H1 (cell line): ENCODE measurements at regions not wholly inside any gene's neighbourhood (a gene's known extent, or its start where the extent isn't known, plus 50 kb on each side); places are given as distances from the start of the nearest gene placed in this dataset.

Source experiments
- CTCF ChIA-PET: fragments of 300-600 bp; sonication (Branson Sonifier 250); formaldehyde crosslinking; loops from one replicate; lab custom pipeline; 2021; ENCODE audit not compliant: partially characterized antibody; lab: Charles Lee
- POLR2A ChIA-PET: fragments of 300-600 bp; sonication (Branson Sonifier 250); formaldehyde crosslinking; loops from one replicate; lab custom pipeline; 2021; ENCODE audit warnings: inconsistent platforms; ENCODE audit not compliant: partially characterized antibody; lab: Charles Lee
- DNase-seq, 2 experiments: peaks; one replicate each; pipeline versions ENCODE4 v3.0.0 to v3.0.0-alpha.2; 2010 to 2022; ENCODE audit warnings: low spot score in 2 of 2, low read depth in 1 of 2, mixed read lengths in 1 of 2
- FAIRE-seq: peaks from 2 replicates; lab custom pipeline; 2011; peaks lifted over from hg19 to GRCh38; lab: Jason Lieb, UNC
- H2AFZ ChIP-seq: 2 replicates; pipeline ENCODE4 v1.8.1; 2012; ENCODE audit warnings: low read length, inconsistent platforms
- H2AK5ac ChIP-seq: 2 replicates; pipeline ENCODE4 v1.6.1; 2013; ENCODE audit warnings: low read depth, low read length
- H2BK120ac ChIP-seq: replicated peaks from 2 replicates; pipeline ENCODE3; 2013; ENCODE audit warnings: low read depth, low read length, inconsistent platforms
- H2BK12ac ChIP-seq: 2 replicates; pipeline ENCODE4 v1.6.1; 2013; ENCODE audit warnings: low read depth, low read length
- H2BK15ac ChIP-seq: 2 replicates; pipeline ENCODE4 v1.6.1; 2013; ENCODE audit warnings: low read length
- H2BK20ac ChIP-seq: 2 replicates; pipeline ENCODE4 v1.6.1; 2013; ENCODE audit warnings: low read length
- H2BK5ac ChIP-seq: 2 replicates; pipeline ENCODE4 v1.6.1; 2013; ENCODE audit warnings: low read depth, low read length
- H3K14ac ChIP-seq: 2 replicates; pipeline ENCODE4 v1.6.1; 2013; ENCODE audit warnings: inconsistent platforms; ENCODE audit not compliant: insufficient read length
- H3K18ac ChIP-seq: 2 replicates; pipeline ENCODE4 v1.6.1; 2013; ENCODE audit warnings: low read length; ENCODE audit errors: extremely low read depth
- H3K23ac ChIP-seq: 2 replicates; pipeline ENCODE4 v1.6.1; 2013; ENCODE audit warnings: inconsistent platforms; ENCODE audit not compliant: insufficient read length
- H3K23me2 ChIP-seq: 2 replicates; pipeline ENCODE4 v1.6.1; 2013; ENCODE audit warnings: low read depth, low read length
- H3K27ac ChIP-seq: 2 replicates; pipeline ENCODE4 v1.6.1; 2011; ENCODE audit warnings: low read depth, low read length, inconsistent platforms
- H3K27me3 ChIP-seq, 4 experiments: replicated peaks in 1 of 4; 1 replicate in 1 of 4; 2 replicates in 3 of 4; pipeline versions ENCODE4 v1.6.1 to v1.8.1; 2011 to 2013; ENCODE audit warnings: low read length in 3 of 4, mild to moderate bottlenecking in 3 of 4, inconsistent platforms in 2 of 4, mixed read lengths in 2 of 4, moderate library complexity in 1 of 4; ENCODE audit not compliant: control insufficient read depth in 3 of 4, insufficient read depth in 3 of 4; ENCODE audit errors: extremely low read depth in 1 of 4
- H3K36me3 ChIP-seq, 4 experiments: 2 replicates each; pipeline versions ENCODE4 v1.6.1 to v1.8.1; 2011 to 2013; ENCODE audit warnings: mild to moderate bottlenecking in 4 of 4, low read length in 3 of 4, moderate library complexity in 2 of 4, control low read depth in 1 of 4, inconsistent platforms in 1 of 4; ENCODE audit not compliant: insufficient read depth in 4 of 4, control insufficient read depth in 2 of 4
- H3K4ac ChIP-seq: replicated peaks from 2 replicates; pipeline ENCODE3; 2013; ENCODE audit warnings: low read length, low read depth, mixed read lengths, inconsistent platforms; ENCODE audit not compliant: insufficient read length
- H3K4me1 ChIP-seq, 4 experiments: replicated peaks in 1 of 4; 1 replicate in 1 of 4; 2 replicates in 3 of 4; pipeline versions ENCODE4 v1.6.1 to v1.8.1; 2011 to 2013; ENCODE audit warnings: low read length in 3 of 4, inconsistent platforms in 2 of 4, mixed read lengths in 1 of 4; ENCODE audit not compliant: insufficient read depth in 4 of 4, control insufficient read depth in 3 of 4
- H3K4me2 ChIP-seq, 2 experiments: 2 replicates each; pipeline versions ENCODE4 v1.6.1 to v1.8.1; 2011 to 2013; ENCODE audit warnings: low read depth in 2 of 2, low read length in 2 of 2, control low read depth in 1 of 2, inconsistent platforms in 1 of 2, mild to moderate bottlenecking in 1 of 2; ENCODE audit not compliant: insufficient read depth in 1 of 2
- H3K4me3 ChIP-seq, 4 experiments: fragments of 200-600, 300-600 bp in 1 of 4; sonication (generic), shearing (Covaris generic), sonication (Bioruptor Twin) in 1 of 4; 2 replicates each; pipeline versions ENCODE4 v1.5.1 to v1.8.1; 2011 to 2016; ENCODE audit warnings: low read length in 4 of 4, low read depth in 3 of 4, control low read depth in 2 of 4, inconsistent platforms in 2 of 4, mild to moderate bottlenecking in 2 of 4, mixed read lengths in 1 of 4, moderate library complexity in 1 of 4; ENCODE audit not compliant: insufficient read depth in 2 of 4; ENCODE audit errors: extremely low read depth in 1 of 4
- H3K56ac ChIP-seq: replicated peaks from 2 replicates; pipeline ENCODE3; 2013; ENCODE audit warnings: low read depth, mild to moderate bottlenecking, mixed read lengths, low read length, inconsistent platforms; ENCODE audit not compliant: insufficient read length
- H3K79me1 ChIP-seq: 2 replicates; pipeline ENCODE4 v1.6.1; 2013; ENCODE audit warnings: low read depth, low read length, control low read depth
- H3K79me2 ChIP-seq, 2 experiments: 2 replicates each; pipeline versions ENCODE4 v1.6.1 to v1.8.1; 2012 to 2013; ENCODE audit warnings: low read length in 2 of 2, mild to moderate bottlenecking in 2 of 2, inconsistent platforms in 1 of 2; ENCODE audit not compliant: insufficient read depth in 2 of 2, control insufficient read depth in 1 of 2
- H3K9ac ChIP-seq, 4 experiments: replicated peaks in 1 of 4; 1 replicate in 1 of 4; 2 replicates in 3 of 4; pipeline versions ENCODE4 v1.6.1 to v1.8.1; 2011 to 2013; ENCODE audit warnings: low read depth in 3 of 4, low read length in 3 of 4, control low read depth in 2 of 4, mild to moderate bottlenecking in 2 of 4, moderate library complexity in 2 of 4, inconsistent platforms in 1 of 4; ENCODE audit errors: extremely low read depth in 1 of 4
- H3K9me3 ChIP-seq, 2 experiments: 2 replicates each; pipeline versions ENCODE4 v1.6.1 to v1.8.1; 2012 to 2013; ENCODE audit warnings: mild to moderate bottlenecking in 2 of 2, moderate library complexity in 2 of 2, control low read depth in 1 of 2, inconsistent platforms in 1 of 2, low read depth in 1 of 2, low read length in 1 of 2, mixed read lengths in 1 of 2; ENCODE audit not compliant: insufficient read depth in 2 of 2
- H4K20me1 ChIP-seq, 2 experiments: replicated peaks in 1 of 2; 2 replicates each; pipeline versions ENCODE3 to v1.8.1; 2011 to 2013; ENCODE audit warnings: inconsistent platforms in 2 of 2, low read length in 2 of 2, mild to moderate bottlenecking in 1 of 2; ENCODE audit not compliant: insufficient read depth in 2 of 2, control insufficient read depth in 1 of 2
- H4K5ac ChIP-seq: 2 replicates; pipeline ENCODE4 v1.6.1; 2013; ENCODE audit warnings: low read length, low read depth, mixed read lengths, inconsistent platforms; ENCODE audit not compliant: insufficient read length
- H4K8ac ChIP-seq: 2 replicates; pipeline ENCODE4 v1.8.0; 2013; ENCODE audit warnings: mild to moderate bottlenecking, moderate library complexity, low read length, inconsistent platforms; ENCODE audit not compliant: insufficient read depth; ENCODE audit errors: extremely low read depth
- H4K91ac ChIP-seq: replicated peaks from 2 replicates; pipeline ENCODE3; 2013; ENCODE audit warnings: low read length, mixed read lengths, inconsistent platforms; ENCODE audit not compliant: insufficient read length
- CBX8 ChIP-seq: fragments of 300-800, 300-1000 bp; sonication (generic); IDR thresholded peaks from 2 replicates; pipeline ENCODE4 v1.7.1; 2016; ENCODE audit warnings: low read depth, low read length, borderline replicate concordance
- GABPA ChIP-seq: IDR thresholded peaks from 2 replicates; pipeline ENCODE4 v1.6.1; 2011; ENCODE audit warnings: mild to moderate bottlenecking, low read length, moderate library complexity, borderline replicate concordance; ENCODE audit not compliant: insufficient read depth
- JUND ChIP-seq: IDR thresholded peaks from 2 replicates; pipeline ENCODE4 v1.6.1; 2011; ENCODE audit warnings: mild to moderate bottlenecking, improper control_type of control experiment, low read length
- KDM4A ChIP-seq: IDR thresholded peaks from one replicate; pipeline ENCODE4 v1.7.1; 2012; ENCODE audit warnings: low read depth, mild to moderate bottlenecking, moderate library complexity, low read length, inconsistent platforms; ENCODE audit not compliant: severe bottlenecking
- MAFK ChIP-seq: IDR thresholded peaks from 2 replicates; pipeline ENCODE4 v1.6.1; 2012; ENCODE audit warnings: low read depth, mild to moderate bottlenecking, improper control_type of control experiment, low read length
- POLR2A ChIP-seq, 2 experiments: IDR thresholded peaks; 1 replicate in 1 of 2; 2 replicates in 1 of 2; pipeline ENCODE4 v1.6.1; 2011; ENCODE audit warnings: low read depth in 2 of 2, low read length in 2 of 2, mild to moderate bottlenecking in 2 of 2; ENCODE audit errors: control extremely low read depth in 1 of 2
- RXRA ChIP-seq: IDR thresholded peaks from 2 replicates; pipeline ENCODE4 v1.6.1; 2011; ENCODE audit warnings: low read depth, mild to moderate bottlenecking, low read length, moderate library complexity; ENCODE audit not compliant: insufficient read depth
- SIX5 ChIP-seq: IDR thresholded peaks from 2 replicates; pipeline ENCODE4 v1.6.1; 2011; ENCODE audit warnings: mild to moderate bottlenecking, low read depth, low read length
- SP4 ChIP-seq: IDR thresholded peaks from 2 replicates; pipeline ENCODE4 v1.6.1; 2012; ENCODE audit warnings: low read length, inconsistent platforms
- SUZ12 ChIP-seq: fragments of 200-600 bp; sonication (generic); IDR thresholded peaks from 2 replicates; pipeline ENCODE4 v1.6.1; 2012; ENCODE audit warnings: mild to moderate bottlenecking, inconsistent platforms, low read length, moderate library complexity, mixed read lengths
- TBP ChIP-seq: IDR thresholded peaks from 2 replicates; pipeline ENCODE4 v1.6.1; 2011; ENCODE audit warnings: low read depth, low read length, improper control_type of control experiment
- TEAD4 ChIP-seq: IDR thresholded peaks from 2 replicates; pipeline ENCODE4 v1.6.1; 2012; ENCODE audit warnings: low read depth, low read length, inconsistent platforms, mixed read lengths
- WGBS, 2 experiments: shearing (Covaris generic) in 1 of 2; methylation state at CpG; one replicate each; pipeline versions ENCODE4 v1.1.6 to v1.1.7; 2013 to 2015; ENCODE audit warnings: low lambda C conversion rate in 2 of 2, mixed read lengths in 2 of 2, inconsistent platforms in 1 of 2, low coverage in 1 of 2, missing lambda C conversion rate in 1 of 2; ENCODE audit not compliant: insufficient replicate concordance in 2 of 2, insufficient coverage in 1 of 2, insufficient read length in 1 of 2; ENCODE audit errors: extremely low coverage in 1 of 2, missing lambda C conversion rate in 1 of 2; 5-methylcytosine and 5-hydroxymethylcytosine counted together

GRCh38 chr10:100672199-100672598, 73.2 kb upstream of the PAX2 start:
- Histone ChIP-seq H4K20me1 (peaks cover 2 to 6% of the 10 kb centered on the region in 2 experiments), H3K36me3 (no peaks in the 10 kb centered on the region), H3K18ac (no peak overlapping the region), H2BK12ac (no peak overlapping the region), H3K79me1 (no peaks in the 10 kb centered on the region), H3K9me3 (no peaks in the 10 kb centered on the region), H2AK5ac (no peak overlapping the region), H4K5ac (no peak overlapping the region), H3K27me3 (peaks cover 2 to 37% (median 27%) of the 10 kb centered on the region in 4 experiments), H3K56ac (no peak overlapping the region), H3K4ac (no peak overlapping the region), H3K14ac (no peak overlapping the region), H3K79me2 (no peaks in the 10 kb centered on the region), H4K91ac (no peak overlapping the region), H3K4me3 (no peak overlapping the region), H3K9ac (no peak overlapping the region), H2BK20ac (no peak overlapping the region), H2BK15ac (no peak overlapping the region), H2BK120ac (no peak overlapping the region), H2AFZ (no peak overlapping the region), H3K23ac (no peak overlapping the region), H2BK5ac (no peak overlapping the region), H3K4me2 (no peak overlapping the region), H3K23me2 (peaks cover 6% of the 10 kb centered on the region; the same call in 1 of the 2 replicates), H3K4me1 (peaks cover 4 to 15% (median 9%) of the 10 kb centered on the region in 4 experiments), H4K8ac (no peak overlapping the region), H3K27ac (no peak overlapping the region)
- WGBS, 2 experiments: 95% methylated on average over 3 of the region's 3 CpGs; no CpG with 5 or more reads in 1 of the 2 experiments
- FAIRE-seq (no peak), DNase-seq (no peak)
- ChIA-PET CTCF (interaction anchor here (0.7 to 2.8 kb wide), 14 partner anchors 8 to 421 kb away, joined by 3 to 13 read pairs (median 4); no protein-coding TSS in a partner anchor), POLR2A (no interaction called here)
- TF ChIP-seq MAFK: no peak
- no peak for TF ChIP-seq SIX5
- TF ChIP-seq JUND: no peak
- TF ChIP-seq KDM4A: no peak
- no peak for TF ChIP-seq GABPA
- no peak for TF ChIP-seq SUZ12
- TF ChIP-seq SP4: no peak
- TF ChIP-seq CBX8: no peak
- TF ChIP-seq POLR2A (IDR thresholded peaks at IDR 0.05; ENCODE audit: control extremely low read depth in 1 of 2, low read depth in 2 of 2, low read length in 2 of 2): no peak
- no peak for TF ChIP-seq TEAD4
- no peak for TF ChIP-seq RXRA
- TF ChIP-seq TBP: no peak
